ENCODE measurements at regions not wholly inside any gene's neighbourhood (a gene's known extent, or its start where the extent isn't known, plus 50 kb on each side); places are given as distances from the start of the nearest gene placed in this dataset.
"Not testable (repeated sequence)": the region's sequence is repeated elsewhere in the genome, so short reads cannot be mapped to it uniquely, and the experiment has no call there.

DNA sequence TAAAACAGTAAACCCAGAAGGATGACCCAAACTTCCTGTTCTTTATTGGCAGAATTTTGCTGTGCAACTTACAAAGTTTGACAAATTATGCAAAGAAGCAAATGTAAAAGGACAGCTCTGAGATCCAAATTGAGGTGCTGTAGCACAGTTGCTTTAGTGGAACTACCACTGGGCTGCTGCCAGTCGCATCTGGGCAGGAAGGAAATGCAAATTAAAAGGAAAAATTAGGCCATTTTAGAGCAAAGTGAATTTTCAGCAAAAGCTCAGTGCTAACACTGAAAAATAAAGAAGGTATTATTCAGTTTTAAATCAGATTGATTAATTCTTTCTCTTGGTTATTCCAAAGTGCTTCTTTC, 104.5 kb downstream of the ZMAT3 start:
- DNase-seq: peak in 12 of 51 donors; percentile 0 to 69 (median 2)

- DNase-seq: peak in 21 of 51 donors; percentile 0 to 69 (median 8)
These were observed 105.1 kb downstream of the ZMAT3 start for GRCh38 chr3:178966299-178967176.

DNA sequence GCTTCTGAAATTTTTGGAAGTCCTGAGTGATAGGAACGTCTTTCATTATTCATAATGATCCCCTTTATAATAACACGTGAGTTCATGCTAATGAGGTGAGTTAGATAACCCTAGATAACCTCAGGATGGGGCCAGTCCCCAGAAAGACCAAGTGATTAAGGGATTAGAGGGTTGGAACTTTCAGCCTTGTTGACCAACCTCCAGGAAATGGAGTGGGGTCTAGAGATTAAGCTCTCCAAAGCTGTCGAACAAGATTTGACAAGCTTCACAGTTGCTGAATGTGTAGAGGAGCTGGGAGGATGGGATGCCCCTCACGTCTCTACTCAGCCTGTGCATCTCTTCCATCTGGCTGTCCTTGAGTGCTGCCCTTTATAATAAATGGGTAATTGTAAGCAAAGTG, 107.1 kb downstream of the ZMAT3 start:
- DNase-seq: no peak

- DNase-seq: no peak
These were observed 110.7 kb downstream of the ZMAT3 start for GRCh38 chr3:178960918-178961317.

GRCh38 chr3:178960181-178960580, 111.4 kb downstream of the ZMAT3 start:
- DNase-seq: no peak

DNA sequence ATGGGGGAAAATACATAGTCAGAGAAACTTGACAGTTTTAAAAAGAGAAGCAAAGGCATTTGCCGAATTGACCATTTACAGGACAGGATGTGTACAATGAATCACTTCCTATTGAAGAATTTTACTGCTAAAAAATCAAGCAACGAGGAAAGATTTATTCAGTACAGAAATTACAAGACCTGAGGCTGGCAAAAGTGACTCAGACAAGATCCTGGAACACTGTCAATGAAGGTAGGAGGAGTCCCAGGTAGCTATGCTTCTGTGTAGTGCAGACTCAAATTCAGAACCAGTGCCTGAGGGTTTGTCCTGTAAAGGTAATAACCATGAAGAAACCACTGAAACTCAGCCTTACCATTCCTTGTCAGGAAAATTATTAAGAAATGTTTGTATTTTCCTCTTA, 120.9 kb downstream of the ZMAT3 start:
- DNase-seq: no peak

DNA sequence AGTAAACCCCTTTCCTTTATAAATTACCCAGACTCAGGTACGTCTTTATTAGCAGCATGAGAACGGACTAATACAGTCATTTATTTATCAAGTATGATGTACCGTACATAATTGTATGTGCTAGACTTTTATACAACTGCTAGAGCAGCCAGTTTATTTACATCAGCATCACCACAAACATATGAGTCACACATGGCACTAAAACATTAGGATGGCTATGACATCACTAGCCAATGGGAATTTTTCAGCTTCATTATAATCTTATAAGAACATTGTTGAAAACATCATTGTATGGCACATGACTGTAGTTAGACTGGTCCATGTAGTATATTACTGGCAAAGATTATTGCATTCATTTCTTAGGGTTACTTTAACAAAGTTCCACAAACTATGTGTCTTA, 121.7 kb downstream of the ZMAT3 start:
- DNase-seq: no peak

GRCh38 chr3:178948546-178948945, 123.1 kb downstream of the ZMAT3 start:
- no peak for DNase-seq

DNA sequence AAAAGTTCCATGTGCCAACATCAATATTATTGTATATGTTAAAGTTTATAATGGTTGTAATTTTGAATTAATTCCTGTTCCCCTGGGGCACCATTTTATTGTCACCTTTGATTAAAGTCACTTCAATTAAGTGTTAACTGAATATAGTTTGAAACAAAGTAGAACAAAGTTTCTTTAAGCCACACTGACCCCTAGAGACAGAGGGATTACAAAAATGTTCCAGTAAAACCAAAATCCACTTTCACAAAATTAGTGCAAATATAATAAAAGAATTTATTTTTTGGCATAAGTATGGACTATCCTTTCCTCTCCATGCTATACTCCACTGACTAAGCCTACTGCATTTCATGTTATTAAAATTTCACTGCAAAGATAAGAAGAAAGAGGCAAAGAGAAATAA, 123.9 kb downstream of the ZMAT3 start:
- no peak for DNase-seq

GRCh38 chr3:178942261-178942660, 129.3 kb downstream of the ZMAT3 start:
- DNase-seq: not testable (repeated sequence)

DNA sequence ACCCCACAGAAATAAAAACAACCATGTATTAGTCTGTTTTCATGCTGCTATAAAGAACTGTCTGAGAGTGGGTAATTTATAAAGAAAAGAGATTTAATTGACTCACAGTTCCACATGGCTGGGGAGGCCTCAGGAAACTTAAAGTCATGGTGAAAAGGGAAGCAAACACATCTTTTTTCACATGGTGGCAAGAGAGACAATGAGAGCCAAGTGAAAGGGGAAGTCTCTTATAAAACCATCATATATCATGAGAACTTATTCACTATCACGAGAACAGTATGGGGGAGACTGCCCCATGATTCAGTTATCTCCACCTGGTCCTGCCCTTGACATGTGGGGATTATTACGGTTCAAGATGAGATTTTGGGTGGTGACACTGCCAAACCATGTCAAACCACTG, 141.5 kb downstream of the ZMAT3 start:
- DNase-seq: no peak

- no peak for DNase-seq
These were observed 155.4 kb downstream of the ZMAT3 start for GRCh38 chr3:178916223-178916622.

- DNase-seq: no peak
These were observed 156.2 kb downstream of the ZMAT3 start for GRCh38 chr3:178915365-178915764.

GRCh38 chr3:178907081-178907480, 164.5 kb downstream of the ZMAT3 start:
- no peak for DNase-seq

DNA sequence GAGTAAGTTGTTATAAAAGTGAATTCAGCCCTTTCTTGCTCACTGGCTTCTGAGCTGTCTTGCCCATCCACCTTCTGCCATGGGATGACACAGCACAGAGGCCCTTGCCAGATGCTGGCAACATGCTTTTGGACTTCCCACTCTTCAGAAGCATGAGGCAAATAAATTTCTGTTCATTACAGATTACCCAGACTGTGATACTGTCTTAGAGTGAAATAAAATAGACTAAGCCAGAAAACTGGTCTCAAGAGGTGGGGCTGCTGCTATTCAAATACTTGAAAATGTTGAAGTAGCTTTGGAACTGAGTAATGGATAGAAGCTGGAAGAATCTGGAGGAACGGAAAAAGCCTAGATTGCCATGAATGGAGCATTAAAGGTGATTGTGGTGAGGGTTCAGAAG, 170.4 kb downstream of the ZMAT3 start:
- no peak for DNase-seq

DNA sequence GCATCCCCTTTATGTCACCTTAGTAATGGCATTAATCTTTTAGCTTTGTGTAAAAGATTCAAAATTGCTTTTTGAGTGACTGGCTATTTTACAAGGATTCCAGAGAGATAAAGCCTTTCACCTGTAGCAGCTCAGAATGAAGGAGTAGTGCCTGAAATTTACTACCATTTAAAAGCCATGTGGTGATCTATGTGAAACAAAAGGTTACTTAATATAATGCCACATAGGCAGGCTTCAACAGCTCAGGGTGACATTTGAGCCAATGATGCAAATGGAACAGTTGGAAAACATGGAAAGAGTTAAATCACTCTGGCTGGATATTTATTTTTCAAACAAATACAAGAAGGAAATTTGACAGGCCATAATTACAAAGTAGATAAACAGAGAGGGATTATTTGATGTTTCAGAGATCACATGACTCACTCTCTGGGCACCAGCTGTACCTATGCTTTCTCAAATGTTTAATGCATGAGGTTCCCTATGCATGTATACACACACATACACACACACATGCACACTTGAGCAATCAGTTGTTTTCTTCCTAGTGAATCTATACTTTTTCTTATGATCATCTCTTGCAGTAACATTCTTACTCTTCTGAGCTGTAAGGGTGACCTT, 171.5 kb downstream of the ZMAT3 start:
- DNase-seq: no peak

DNA sequence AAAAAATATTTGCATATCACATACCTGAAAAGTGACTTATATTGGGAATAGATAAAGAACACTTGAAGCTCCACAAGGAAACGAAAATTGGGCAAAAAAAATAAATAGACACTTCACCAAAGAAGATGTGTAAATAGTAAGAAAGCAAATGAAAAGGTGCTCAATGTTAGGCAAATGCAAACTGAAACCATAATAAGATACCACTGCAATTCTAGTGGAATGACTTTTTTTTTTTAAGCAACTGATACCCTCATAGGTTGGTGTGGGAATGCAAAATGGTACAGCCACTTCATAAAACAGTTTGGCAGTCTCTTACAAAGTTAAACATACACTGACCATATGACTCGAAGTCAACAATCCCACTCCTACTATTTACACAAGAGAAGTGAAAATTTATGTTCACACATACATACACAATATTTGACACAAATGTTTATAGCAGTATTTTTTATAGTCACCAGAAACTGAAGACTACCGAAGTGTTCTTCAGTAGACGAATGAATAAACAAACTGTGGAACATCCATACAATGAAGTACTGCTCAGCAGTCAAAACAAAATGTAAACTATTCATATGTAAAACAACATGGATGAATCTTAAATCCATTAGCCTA, 176.3 kb downstream of the ZMAT3 start:
- no peak for DNase-seq

Data from hypothalamus (tissue), 51 donors.